ENCODE measurements at regions not wholly inside any gene's neighbourhood (a gene's known extent, or its start where the extent isn't known, plus 50 kb on each side); places are given as distances from the start of the nearest gene placed in this dataset.

GRCh38 chr2:134774786-134775641 is 56.2 kb upstream of the TMEM163 start:
- intact Hi-C loops (cut with micrococcal nuclease; ENCODE audit: unreplicated experiment), result no loop called here
- TF ChIP-seq MAX (IDR thresholded peaks at IDR 0.05; ENCODE audit: low read depth, low read length) (no peak), BACH1 (IDR thresholded peaks at IDR 0.05; ENCODE audit: borderline replicate concordance) (no peak), TBL1XR1 (IDR thresholded peaks at IDR 0.05; ENCODE audit: low read depth, low read length) (no peak), RAD21 (IDR thresholded peaks at IDR 0.05; ENCODE audit: insufficient read depth, low read depth, low read length) (no peak), HSF1 (IDR thresholded peaks at IDR 0.05; ENCODE audit: low read depth, low read length) (no peak)
- H3K9me3 ChIP-seq (replicated peaks; ENCODE audit: control insufficient read depth, insufficient read depth, low read length), result no peaks in the 10 kb centered on the region
- FAIRE-seq, result no peak
- H3K4me3 ChIP-seq, result no peak overlapping the region
- H3K27ac ChIP-seq (ENCODE audit: control insufficient read depth, insufficient read depth), result no peak overlapping the region
- SMC1A ChIA-PET (ENCODE audit: uncharacterized antibody, unreplicated experiment), result no interaction called here
- CTCF ChIA-PET, result interaction anchor here (0.6 kb wide), 1 partner anchor 364 kb away, joined by 3 read pairs; no protein-coding TSS in a partner anchor
- DNase-seq (ENCODE audit: low read depth, low spot score), result no peak
- no peak overlapping the region for H2AFZ ChIP-seq (ENCODE audit: control insufficient read depth, low read depth, low read length)
- H3K4me1 ChIP-seq (ENCODE audit: control insufficient read depth, insufficient read depth, low read length), result no peaks in the 10 kb centered on the region
- ATAC-seq, result no peak
- RAD21 ChIA-PET (ENCODE audit: unreplicated experiment), result no interaction called here
- WGBS (ENCODE audit: insufficient coverage, insufficient replicate concordance, low lambda C conversion rate, missing lambda C conversion rate), result 44% methylated on average over 10 of the region's 10 CpGs
- in situ Hi-C loops (cut with MboI), result no loop called here
- POLR2A ChIA-PET, result no interaction called here
- no peaks in the 10 kb centered on the region for H4K20me1 ChIP-seq (ENCODE audit: control insufficient read depth, insufficient read depth)
- no peaks in the 10 kb centered on the region for H3K79me2 ChIP-seq (ENCODE audit: control insufficient read depth, insufficient read depth, low read length)
- H3K4me2 ChIP-seq (ENCODE audit: control insufficient read depth, insufficient read depth), result no peak overlapping the region
- no peaks in the 10 kb centered on the region for H3K27me3 ChIP-seq (replicated peaks in 1 of 2; ENCODE audit: control insufficient read depth in 2 of 2, insufficient read depth in 2 of 2, low read length in 1 of 2)
- H3K9ac ChIP-seq (ENCODE audit: control insufficient read depth, insufficient read depth, low read length), result no peak overlapping the region
- BruUV-seq (replicated peaks), result no TSS peak
- H3K36me3 ChIP-seq (ENCODE audit: control insufficient read depth in 2 of 2, insufficient read depth in 2 of 2, low read length in 1 of 2), result no peaks in the 10 kb centered on the region
